ENCODE measurements at regions not wholly inside any gene's neighbourhood (a gene's known extent, or its start where the extent isn't known, plus 50 kb on each side); places are given as distances from the start of the nearest gene placed in this dataset.

DNA sequence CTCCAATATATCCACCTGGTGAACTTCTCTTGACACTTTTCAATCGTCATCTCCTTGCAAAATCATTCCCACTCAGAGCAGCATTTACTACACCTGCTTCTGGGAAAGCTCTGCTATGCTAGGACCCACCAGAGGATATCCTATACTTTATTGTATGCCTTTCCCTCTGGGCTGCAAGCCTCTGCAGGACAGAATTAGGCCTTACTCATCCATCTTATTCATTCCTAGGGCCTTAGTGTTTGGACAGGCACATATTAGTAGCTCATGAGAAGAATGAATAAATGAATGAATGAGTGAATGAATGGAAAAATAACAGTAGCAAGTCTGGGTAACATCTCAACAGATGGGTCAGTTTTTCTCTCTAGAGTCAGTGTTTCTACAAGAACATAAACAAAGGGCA lies 216.1 kb downstream of the MAFB start:
- no peak overlapping the region for H3K4me2 ChIP-seq
- H3K79me2 ChIP-seq (ENCODE audit: low read depth): no peaks in the 10 kb centered on the region
- no TSS peak for BruUV-seq (replicated peaks)
- TF ChIP-seq, protein P1, sequence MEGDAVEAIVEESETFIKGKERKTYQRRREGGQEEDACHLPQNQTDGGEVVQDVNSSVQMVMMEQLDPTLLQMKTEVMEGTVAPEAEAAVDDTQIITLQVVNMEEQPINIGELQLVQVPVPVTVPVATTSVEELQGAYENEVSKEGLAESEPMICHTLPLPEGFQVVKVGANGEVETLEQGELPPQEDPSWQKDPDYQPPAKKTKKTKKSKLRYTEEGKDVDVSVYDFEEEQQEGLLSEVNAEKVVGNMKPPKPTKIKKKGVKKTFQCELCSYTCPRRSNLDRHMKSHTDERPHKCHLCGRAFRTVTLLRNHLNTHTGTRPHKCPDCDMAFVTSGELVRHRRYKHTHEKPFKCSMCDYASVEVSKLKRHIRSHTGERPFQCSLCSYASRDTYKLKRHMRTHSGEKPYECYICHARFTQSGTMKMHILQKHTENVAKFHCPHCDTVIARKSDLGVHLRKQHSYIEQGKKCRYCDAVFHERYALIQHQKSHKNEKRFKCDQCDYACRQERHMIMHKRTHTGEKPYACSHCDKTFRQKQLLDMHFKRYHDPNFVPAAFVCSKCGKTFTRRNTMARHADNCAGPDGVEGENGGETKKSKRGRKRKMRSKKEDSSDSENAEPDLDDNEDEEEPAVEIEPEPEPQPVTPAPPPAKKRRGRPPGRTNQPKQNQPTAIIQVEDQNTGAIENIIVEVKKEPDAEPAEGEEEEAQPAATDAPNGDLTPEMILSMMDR (conservative IDR thresholded peaks at IDR 0.05): no peak
- no peak for TF ChIP-seq EZH2 (IDR thresholded peaks at IDR 0.05; ENCODE audit: low read depth)
- DNase-seq: no peak
- intact Hi-C loops (cut with micrococcal nuclease; ENCODE audit: unreplicated experiment): no loop called here
- ChIA-PET POLR2A (ENCODE audit: unreplicated experiment) (no interaction called here), CTCF (no interaction called here)
- no peaks in the 10 kb centered on the region for H4K20me1 ChIP-seq (ENCODE audit: insufficient read depth)
- H3K9me3 ChIP-seq (ENCODE audit: insufficient read depth, low read depth): no peaks in the 10 kb centered on the region
- H3K9me2 ChIP-seq (ENCODE audit: insufficient read depth): no peaks in the 10 kb centered on the region
- no peak overlapping the region for H3K4me3 ChIP-seq
- no peak overlapping the region for H2AFZ ChIP-seq
- H3K36me3 ChIP-seq (ENCODE audit: low read depth): no peaks in the 10 kb centered on the region
- H3F3A ChIP-seq (ENCODE audit: insufficient read depth, low read depth): no peaks in the 10 kb centered on the region
- no peaks in the 10 kb centered on the region for H3K4me1 ChIP-seq (replicated peaks; ENCODE audit: insufficient read depth)
- H3K27me3 ChIP-seq (ENCODE audit: insufficient read depth, low read depth): no peaks in the 10 kb centered on the region
- no peak overlapping the region for H3K27ac ChIP-seq

DNA sequence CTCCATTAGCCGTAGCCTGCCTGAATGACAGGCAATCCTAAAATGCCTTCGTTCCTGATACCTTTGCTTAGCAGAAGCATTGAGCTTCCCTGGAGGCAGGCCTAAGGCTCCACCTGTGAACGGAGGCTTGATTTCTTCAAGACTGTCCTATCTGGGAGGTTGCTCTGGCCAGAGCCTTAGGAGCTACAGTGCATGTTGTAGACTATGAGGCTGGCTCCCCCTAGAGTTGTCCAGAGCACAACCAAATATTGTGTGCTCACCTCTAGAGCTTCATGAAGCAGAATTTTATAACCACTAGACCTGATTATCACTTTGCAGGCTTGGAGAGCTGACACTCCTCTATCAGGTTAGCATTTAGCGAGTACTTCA lies 217.8 kb downstream of the MAFB start:
- no peak overlapping the region for H3K27ac ChIP-seq
- CTCF ChIA-PET: no interaction called here

DNA sequence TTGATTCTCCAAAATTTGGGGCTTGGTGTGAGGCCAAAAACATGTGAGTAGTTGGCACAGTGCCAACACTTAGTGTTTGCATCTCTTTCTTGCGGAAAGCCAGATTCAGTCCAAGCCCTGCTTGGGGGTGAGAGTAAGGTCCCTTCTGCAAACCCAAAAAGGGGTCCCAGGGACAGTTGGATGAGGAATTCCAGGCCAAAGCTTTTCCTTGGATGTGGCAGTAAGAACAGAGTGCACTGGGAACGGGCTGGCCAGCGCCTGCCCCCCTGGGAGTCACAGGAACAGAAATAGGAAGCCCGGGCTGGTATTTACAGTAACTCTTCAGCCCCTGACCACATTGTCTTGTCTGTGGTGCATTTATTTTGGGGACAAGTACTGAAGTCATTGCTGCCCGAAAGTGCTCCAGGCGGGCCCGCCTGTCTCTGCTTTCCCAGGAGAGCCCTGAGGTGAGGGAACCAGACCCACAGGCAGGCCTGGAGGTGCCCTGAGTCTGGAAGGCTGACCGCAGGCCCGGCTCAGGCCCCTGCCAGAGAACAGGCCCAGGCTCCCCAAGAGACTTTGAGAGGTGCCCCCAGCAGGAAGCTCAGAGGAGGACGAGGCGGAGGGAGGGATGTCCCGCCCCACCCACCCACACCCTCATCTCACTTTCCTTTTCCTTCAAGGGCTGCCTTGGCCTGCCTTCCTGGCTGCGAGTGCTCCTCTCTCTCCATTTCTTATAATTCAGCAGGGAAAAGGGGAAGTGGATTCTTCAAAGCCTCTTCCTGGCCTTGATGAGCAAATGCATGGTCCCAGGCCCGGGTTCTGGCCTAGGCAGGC lies 218.4 kb downstream of the MAFB start:
- CTCF ChIA-PET: no interaction called here
- intact Hi-C loops (cut with micrococcal nuclease; ENCODE audit: unreplicated experiment): no loop called here

More for the DNA sequence above, 217.8 kb downstream of the MAFB start:
- POLR2A ChIA-PET (ENCODE audit: unreplicated experiment): no interaction called here
- BruUV-seq (replicated peaks): no TSS peak
- no peaks in the 10 kb centered on the region for H3K4me1 ChIP-seq (replicated peaks; ENCODE audit: insufficient read depth)
- no peaks in the 10 kb centered on the region for H3F3A ChIP-seq (ENCODE audit: insufficient read depth, low read depth)
- H3K4me2 ChIP-seq: no peak overlapping the region
- H3K36me3 ChIP-seq (ENCODE audit: low read depth): no peaks in the 10 kb centered on the region
- H2AFZ ChIP-seq: no peak overlapping the region
- DNase-seq: no peak
- H3K9me2 ChIP-seq (ENCODE audit: insufficient read depth): no peaks in the 10 kb centered on the region
- no peaks in the 10 kb centered on the region for H3K27me3 ChIP-seq (ENCODE audit: insufficient read depth, low read depth)
- no peak overlapping the region for H3K4me3 ChIP-seq
- H3K79me2 ChIP-seq (ENCODE audit: low read depth): no peaks in the 10 kb centered on the region
- no peaks in the 10 kb centered on the region for H4K20me1 ChIP-seq (ENCODE audit: insufficient read depth)
- intact Hi-C loops (cut with micrococcal nuclease; ENCODE audit: unreplicated experiment): no loop called here
- TF ChIP-seq, protein P1 (conservative IDR thresholded peaks at IDR 0.05): peak; percentile 42; the same call in 1 of the 2 replicates
- TF ChIP-seq EZH2 (IDR thresholded peaks at IDR 0.05; ENCODE audit: low read depth): no peak
- H3K9me3 ChIP-seq (ENCODE audit: insufficient read depth, low read depth): no peaks in the 10 kb centered on the region

More for the DNA sequence above, 218.4 kb downstream of the MAFB start:
- no peaks in the 10 kb centered on the region for H3F3A ChIP-seq (ENCODE audit: insufficient read depth, low read depth)
- H3K27me3 ChIP-seq (ENCODE audit: insufficient read depth, low read depth): no peaks in the 10 kb centered on the region
- DNase-seq: no peak
- POLR2A ChIA-PET (ENCODE audit: unreplicated experiment): no interaction called here
- H3K4me1 ChIP-seq (replicated peaks; ENCODE audit: insufficient read depth): no peaks in the 10 kb centered on the region
- H3K36me3 ChIP-seq (ENCODE audit: low read depth): no peaks in the 10 kb centered on the region
- H3K9me3 ChIP-seq (ENCODE audit: insufficient read depth, low read depth): no peaks in the 10 kb centered on the region
- TF ChIP-seq EZH2 (IDR thresholded peaks at IDR 0.05; ENCODE audit: low read depth): no peak
- TF ChIP-seq, protein P1 (conservative IDR thresholded peaks at IDR 0.05): no peak
- H3K4me2 ChIP-seq: no peak overlapping the region
- no peaks in the 10 kb centered on the region for H3K9me2 ChIP-seq (ENCODE audit: insufficient read depth)
- no peak overlapping the region for H3K27ac ChIP-seq
- BruUV-seq (replicated peaks): no TSS peak
- no peaks in the 10 kb centered on the region for H4K20me1 ChIP-seq (ENCODE audit: insufficient read depth)
- no peak overlapping the region for H3K4me3 ChIP-seq
- no peaks in the 10 kb centered on the region for H3K79me2 ChIP-seq (ENCODE audit: low read depth)
- H2AFZ ChIP-seq: no peak overlapping the region
